DND-41 (cell line): ENCODE measurements at regions not wholly inside any gene's neighbourhood (a gene's known extent, or its start where the extent isn't known, plus 50 kb on each side); places are given as distances from the start of the nearest gene placed in this dataset.
"Not testable (repeated sequence)": the region's sequence is repeated elsewhere in the genome, so short reads cannot be mapped to it uniquely, and the experiment has no call there.

Experiments
- ATAC-seq: fragments of 200-7000 bp; cut with Tn5 transposase; 3 replicates; pipeline ENCODE4 v1.9.1; 2021; ENCODE audit warnings: low read depth; ENCODE audit not compliant: insufficient read depth
- DNase-seq: peaks from one replicate; pipeline ENCODE4 v3.0.0-alpha.2; 2020
- H2AFZ ChIP-seq: 2 replicates; pipeline ENCODE4 v1.6.0; 2012; ENCODE audit warnings: low read depth, low read length
- H3K27ac ChIP-seq: 2 replicates; pipeline ENCODE4 v1.5.1; 2012; ENCODE audit warnings: low read length, inconsistent platforms
- H3K27me3 ChIP-seq: fragments of 200-600 bp; sonication (generic); 2 replicates; pipeline ENCODE4 v1.6.0; 2012; ENCODE audit warnings: low read length, mild to moderate bottlenecking, inconsistent platforms; ENCODE audit not compliant: insufficient read depth, poor library complexity
- H3K36me3 ChIP-seq: 2 replicates; pipeline ENCODE4 v1.5.1; 2012; ENCODE audit warnings: low read length, inconsistent platforms; ENCODE audit not compliant: insufficient read depth
- H3K4me1 ChIP-seq: 2 replicates; pipeline ENCODE4 v1.5.1; 2012; ENCODE audit warnings: mild to moderate bottlenecking, low read length; ENCODE audit not compliant: insufficient read depth
- H3K4me2 ChIP-seq: 2 replicates; pipeline ENCODE4 v1.6.0; 2012; ENCODE audit warnings: mild to moderate bottlenecking, moderate library complexity, low read length, inconsistent platforms; ENCODE audit not compliant: insufficient read depth
- H3K4me3 ChIP-seq, 2 experiments: fragments of 200-600 bp in 1 of 2; shearing (Covaris generic) in 1 of 2; 2 replicates each; pipeline ENCODE4 v1.5.1; 2012 to 2016; ENCODE audit warnings: inconsistent platforms in 2 of 2, low read length in 2 of 2, mild to moderate bottlenecking in 2 of 2, low read depth in 1 of 2, moderate library complexity in 1 of 2
- H3K79me2 ChIP-seq: 2 replicates; pipeline ENCODE4 v1.6.0; 2012; ENCODE audit warnings: low read length, inconsistent platforms; ENCODE audit not compliant: insufficient read depth
- H3K9ac ChIP-seq: 2 replicates; pipeline ENCODE4 v1.6.0; 2012; ENCODE audit warnings: low read depth, mild to moderate bottlenecking, inconsistent platforms, low read length, moderate library complexity
- H3K9me3 ChIP-seq: 2 replicates; pipeline ENCODE4 v1.5.1; 2012; ENCODE audit warnings: low read length, moderate library complexity, mild to moderate bottlenecking, inconsistent platforms; ENCODE audit not compliant: insufficient read depth, severe bottlenecking
- H4K20me1 ChIP-seq: 2 replicates; pipeline ENCODE4 v1.6.0; 2012; ENCODE audit warnings: low read length; ENCODE audit not compliant: insufficient read depth
- EZH2 ChIP-seq: IDR thresholded peaks from 3 replicates; pipeline ENCODE4 v1.6.1; 2012; ENCODE audit warnings: borderline replicate concordance, low read depth, mild to moderate bottlenecking, moderate library complexity, low read length, inconsistent platforms; ENCODE audit not compliant: severe bottlenecking
- TF ChIP-seq, protein P1 (sequence below): IDR thresholded peaks from 2 replicates; pipeline ENCODE4 v1.5.1; 2012; ENCODE audit warnings: borderline replicate concordance, low read length, moderate library complexity, mild to moderate bottlenecking; ENCODE audit not compliant: poor library complexity, severe bottlenecking; ENCODE audit errors: extremely low read depth

DNA sequence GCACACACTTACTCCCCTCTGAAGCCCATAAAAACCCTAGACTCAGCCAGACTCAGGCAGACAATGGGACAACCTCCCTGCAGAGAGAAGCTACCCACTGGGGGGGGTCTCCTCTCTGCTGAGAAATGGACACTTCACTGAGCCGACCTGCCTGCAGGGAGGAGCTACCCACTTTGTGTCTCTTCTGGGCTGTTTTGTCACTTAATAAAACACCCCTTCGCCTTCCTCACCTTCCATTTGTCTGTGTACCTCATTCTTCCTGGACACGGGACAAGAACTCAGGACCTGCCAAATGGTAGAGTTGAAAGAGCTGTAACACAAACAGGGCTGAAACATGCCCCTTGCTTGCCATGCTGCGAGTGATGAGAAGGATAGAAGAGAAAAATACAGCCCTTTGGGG lies 151.7 kb upstream of the HDDC2 start:
- Histone ChIP-seq H3K9ac (no peak overlapping the region), H3K27me3 (no peaks in the 10 kb centered on the region), H3K9me3 (peaks cover 23% of the 10 kb centered on the region), H2AFZ (no peak overlapping the region), H3K36me3 (no peaks in the 10 kb centered on the region), H3K79me2 (no peaks in the 10 kb centered on the region), H3K4me3 (no peak overlapping the region), H3K4me2 (no peak overlapping the region), H3K4me1 (no peaks in the 10 kb centered on the region), H4K20me1 (no peaks in the 10 kb centered on the region), H3K27ac (no peak overlapping the region)
- DNase-seq = no peak
- TF ChIP-seq, protein P1, sequence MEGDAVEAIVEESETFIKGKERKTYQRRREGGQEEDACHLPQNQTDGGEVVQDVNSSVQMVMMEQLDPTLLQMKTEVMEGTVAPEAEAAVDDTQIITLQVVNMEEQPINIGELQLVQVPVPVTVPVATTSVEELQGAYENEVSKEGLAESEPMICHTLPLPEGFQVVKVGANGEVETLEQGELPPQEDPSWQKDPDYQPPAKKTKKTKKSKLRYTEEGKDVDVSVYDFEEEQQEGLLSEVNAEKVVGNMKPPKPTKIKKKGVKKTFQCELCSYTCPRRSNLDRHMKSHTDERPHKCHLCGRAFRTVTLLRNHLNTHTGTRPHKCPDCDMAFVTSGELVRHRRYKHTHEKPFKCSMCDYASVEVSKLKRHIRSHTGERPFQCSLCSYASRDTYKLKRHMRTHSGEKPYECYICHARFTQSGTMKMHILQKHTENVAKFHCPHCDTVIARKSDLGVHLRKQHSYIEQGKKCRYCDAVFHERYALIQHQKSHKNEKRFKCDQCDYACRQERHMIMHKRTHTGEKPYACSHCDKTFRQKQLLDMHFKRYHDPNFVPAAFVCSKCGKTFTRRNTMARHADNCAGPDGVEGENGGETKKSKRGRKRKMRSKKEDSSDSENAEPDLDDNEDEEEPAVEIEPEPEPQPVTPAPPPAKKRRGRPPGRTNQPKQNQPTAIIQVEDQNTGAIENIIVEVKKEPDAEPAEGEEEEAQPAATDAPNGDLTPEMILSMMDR = no peak
- no peak for TF ChIP-seq EZH2
- ATAC-seq = no peak

DNA sequence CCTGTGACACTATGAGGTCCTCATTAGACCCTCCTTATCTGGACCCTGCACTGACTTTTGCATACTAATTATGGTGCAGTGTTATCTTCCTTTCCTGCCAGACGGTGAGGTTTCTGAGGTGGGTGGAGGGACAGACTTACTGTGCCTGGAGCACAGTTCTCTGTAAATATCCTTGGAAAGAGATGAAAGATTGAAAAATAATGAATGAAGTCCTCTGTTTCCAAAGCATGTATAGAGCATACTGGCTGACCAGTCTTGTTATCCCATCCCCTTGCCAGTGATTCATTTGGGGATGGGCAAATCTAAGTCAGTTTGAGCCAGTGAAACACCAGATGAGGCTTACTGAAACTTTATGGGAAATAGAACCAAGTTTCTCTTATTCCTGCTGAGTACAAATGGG lies 152.6 kb upstream of the HDDC2 start:
- H3K4me2 ChIP-seq = no peak overlapping the region
- no peaks in the 10 kb centered on the region for H3K79me2 ChIP-seq
- TF ChIP-seq EZH2 = no peak
- TF ChIP-seq, protein P1 = no peak
- H3K27me3 ChIP-seq = no peaks in the 10 kb centered on the region
- H3K4me1 ChIP-seq = no peaks in the 10 kb centered on the region
- no peak overlapping the region for H2AFZ ChIP-seq
- H3K27ac ChIP-seq = no peak overlapping the region
- H3K9ac ChIP-seq = no peak overlapping the region
- no peaks in the 10 kb centered on the region for H3K36me3 ChIP-seq
- ATAC-seq = no peak
- H3K9me3 ChIP-seq = peaks cover 23% of the 10 kb centered on the region
- H4K20me1 ChIP-seq = no peaks in the 10 kb centered on the region
- no peak for DNase-seq
- no peak overlapping the region for H3K4me3 ChIP-seq

DNA sequence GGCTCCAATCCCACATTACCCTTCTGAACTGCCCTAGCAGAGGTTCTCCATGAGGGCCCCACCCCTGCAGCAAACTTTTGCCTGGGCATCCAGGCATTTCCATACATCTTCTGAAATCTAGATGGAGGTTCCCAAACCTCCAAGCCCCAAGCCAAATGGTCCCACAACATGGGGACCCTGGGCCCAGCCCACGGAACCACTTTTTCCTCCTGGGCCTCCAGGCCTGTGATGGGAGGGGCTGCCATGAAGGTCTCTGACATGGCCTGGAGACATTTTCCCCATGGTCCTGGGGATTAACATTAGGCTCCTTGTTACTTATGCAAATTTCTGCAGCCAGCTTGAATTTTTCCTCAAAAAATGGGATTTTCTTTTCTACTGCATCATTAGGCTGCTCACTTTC lies 156.7 kb upstream of the HDDC2 start:
- not testable (repeated sequence) for ATAC-seq, DNase-seq, H3K4me1 ChIP-seq, H2AFZ ChIP-seq, H3K27ac ChIP-seq, H3K4me3 ChIP-seq, H3K4me2 ChIP-seq, H3K79me2 ChIP-seq, H3K27me3 ChIP-seq, H4K20me1 ChIP-seq, H3K36me3 ChIP-seq, H3K9ac ChIP-seq
- peaks cover 12% of the 10 kb centered on the region for H3K9me3 ChIP-seq

DNA sequence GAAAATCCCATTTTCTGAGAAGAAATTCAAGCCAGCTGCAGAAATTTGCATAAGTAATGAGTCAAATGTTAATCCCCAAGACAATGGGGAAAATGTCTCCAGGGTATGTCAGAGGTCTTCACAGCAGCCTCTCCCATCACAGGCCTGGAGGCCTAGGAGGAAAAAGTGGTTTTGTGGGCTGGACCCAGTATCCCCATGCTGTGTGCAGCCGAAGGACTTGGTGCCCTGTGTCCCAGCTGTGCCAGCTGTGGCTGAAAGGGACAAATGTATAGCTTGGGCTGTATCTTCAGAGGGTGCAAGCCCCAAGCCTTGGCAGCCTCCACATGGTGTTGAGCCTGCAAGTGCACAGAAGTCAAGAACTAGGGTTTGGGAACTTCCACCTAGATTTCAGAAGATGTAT lies 163.6 kb upstream of the HDDC2 start:
- not testable (repeated sequence) for H3K27ac ChIP-seq, H3K9me3 ChIP-seq, H3K27me3 ChIP-seq, DNase-seq, H3K4me2 ChIP-seq, H3K36me3 ChIP-seq, H4K20me1 ChIP-seq, H2AFZ ChIP-seq, H3K9ac ChIP-seq, H3K4me1 ChIP-seq, ATAC-seq, H3K4me3 ChIP-seq, H3K79me2 ChIP-seq
